K562 (cell line): ENCODE measurements at regions not wholly inside any gene's neighbourhood (a gene's known extent, or its start where the extent isn't known, plus 50 kb on each side); places are given as distances from the start of the nearest gene placed in this dataset.

Source experiments
- ATAC-seq: fragments of 200-7000 bp; cut with Tn5 transposase; 3 replicates; pipeline ENCODE4 v1.9.1; 2020; ENCODE audit warnings: moderate library complexity
- BruUV-seq: library from RNA; stranded (reverse); fragments of 400-500 nt; replicated peaks from 2 replicates; lab custom pipeline; 2021; lab: Mats Ljungman, UMichigan
- CTCF ChIA-PET: fragments of 300-600 bp; formaldehyde crosslinking; extraction: SDS; loops from one replicate; lab custom pipeline; 2021; ENCODE audit warnings: low intra/inter-chr PET ratio; lab: Yijun Ruan, JAX
- POLR2A ChIA-PET: fragments of 300-600, 350-650 bp; sonication (Branson Sonifier 250); formaldehyde crosslinking; extraction: SDS; loops from one replicate; lab custom pipeline; 2021; ENCODE audit warnings: antibody characterized with exemption, inconsistent platforms; lab: Yijun Ruan, JAX
- DNase-seq, 4 experiments: peaks; one replicate each; pipeline versions ENCODE4 v3.0.0 to v3.0.0-alpha.2; 2011 to 2018; ENCODE audit warnings: low spot score in 3 of 4, mixed read lengths in 3 of 4; ENCODE audit errors: extremely low read depth in 1 of 4
- FAIRE-seq: peaks from 2 replicates; lab custom pipeline; 2011; peaks lifted over from hg19 to GRCh38; lab: Jason Lieb, UNC
- H2AFZ ChIP-seq: 2 replicates; pipeline ENCODE4 v1.6.0; 2011; ENCODE audit warnings: low read depth, low read length, control low read depth, inconsistent platforms
- H3K27ac ChIP-seq: fragments of 200-600 bp; 3 replicates; pipeline ENCODE4 v1.8.0; 2011; ENCODE audit warnings: low read depth, mild to moderate bottlenecking, control low read depth, inconsistent platforms, low read length, moderate library complexity, mixed read lengths; ENCODE audit errors: extremely low read depth
- H3K27me3 ChIP-seq, 2 experiments: fragments of 300-600 bp in 1 of 2; 2 replicates in 1 of 2; 3 replicates in 1 of 2; pipeline versions ENCODE4 v1.6.0 to v1.8.0; 2011; ENCODE audit warnings: inconsistent platforms in 2 of 2, low read length in 2 of 2, mild to moderate bottlenecking in 1 of 2, mixed read lengths in 1 of 2, moderate library complexity in 1 of 2; ENCODE audit not compliant: control insufficient read depth in 2 of 2, insufficient read depth in 2 of 2
- H3K36me3 ChIP-seq: fragments of 300-600 bp; 3 replicates; pipeline ENCODE4 v1.8.0; 2011; ENCODE audit warnings: mild to moderate bottlenecking, low read length, inconsistent platforms; ENCODE audit not compliant: control insufficient read depth, insufficient read depth
- H3K4me1 ChIP-seq, 2 experiments: fragments of 200-600 bp in 1 of 2; replicated peaks in 1 of 2; 2 replicates in 1 of 2; 3 replicates in 1 of 2; pipeline versions ENCODE4 v1.5.1 to v1.8.0; 2011; ENCODE audit warnings: inconsistent platforms in 2 of 2, low read length in 2 of 2, mild to moderate bottlenecking in 1 of 2, mixed read lengths in 1 of 2, moderate library complexity in 1 of 2; ENCODE audit not compliant: control insufficient read depth in 2 of 2, insufficient read depth in 2 of 2
- H3K4me2 ChIP-seq: 2 replicates; pipeline ENCODE4 v1.6.1; 2011; ENCODE audit warnings: low read length, control low read depth, inconsistent platforms, mixed read lengths; ENCODE audit not compliant: insufficient read depth
- H3K4me3 ChIP-seq: fragments of 200-600 bp; sonication (generic), shearing (Covaris generic); 2 replicates; pipeline ENCODE4 v1.5.1; 2016; ENCODE audit warnings: control low read depth, inconsistent platforms
- H3K79me2 ChIP-seq: fragments of 200-600 bp; 3 replicates; pipeline ENCODE4 v1.8.0; 2011; ENCODE audit warnings: low read length, inconsistent platforms; ENCODE audit not compliant: control insufficient read depth, insufficient read depth
- H3K9ac ChIP-seq, 2 experiments: 2 replicates each; pipeline versions ENCODE4 v1.6.0 to v1.6.1; 2011; ENCODE audit warnings: low read depth in 2 of 2, low read length in 2 of 2, control low read depth in 1 of 2, inconsistent platforms in 1 of 2, mild to moderate bottlenecking in 1 of 2, mixed read lengths in 1 of 2; ENCODE audit not compliant: insufficient read depth in 1 of 2
- H3K9me1 ChIP-seq: one replicate; pipeline ENCODE4 v1.6.0; 2011; ENCODE audit warnings: inconsistent platforms, mild to moderate bottlenecking, low read length, moderate library complexity; ENCODE audit not compliant: control insufficient read depth, insufficient read depth
- H3K9me3 ChIP-seq: replicated peaks from 2 replicates; pipeline ENCODE4 v1.5.1; 2011; ENCODE audit warnings: low read depth, low read length, inconsistent platforms; ENCODE audit not compliant: control insufficient read depth, insufficient read depth
- H4K20me1 ChIP-seq: replicated peaks from 2 replicates; pipeline ENCODE4 v1.6.1; 2011; ENCODE audit warnings: low read length, inconsistent platforms, mixed read lengths; ENCODE audit not compliant: control insufficient read depth, insufficient read depth
- CEBPG ChIP-seq, 3 experiments: fragments of 200-800 bp in 1 of 3; sonication (Bioruptor generic) in 1 of 3; sonication (generic) in 1 of 3; formaldehyde crosslinking in 1 of 3; IDR thresholded peaks in 2 of 3; conservative IDR thresholded peaks in 1 of 3; 2 replicates each; pipeline versions ENCODE4 v1.6.1 to v1.8.0; 2016 to 2022; ENCODE audit warnings: missing compliant biosample characterization in 2 of 3, missing genetic modification characterization in 2 of 3, mild to moderate bottlenecking in 1 of 3, missing genetic modification reagents in 1 of 3
- ELF4 ChIP-seq: fragments of 450-650 bp; formaldehyde crosslinking; IDR thresholded peaks from 2 replicates; pipeline ENCODE4 v1.4.0; 2022; ENCODE audit warnings: missing genetic modification characterization
- ETV6 ChIP-seq, 3 experiments: fragments of 150-350 bp in 1 of 3; sonication (generic) in 1 of 3; formaldehyde crosslinking in 1 of 3; IDR thresholded peaks; 2 replicates each; pipeline versions ENCODE4 v1.6.1 to v1.8.0; 2014 to 2022; ENCODE audit warnings: borderline replicate concordance in 2 of 3, low read depth in 2 of 3, antibody characterized with exemption in 1 of 3, low read length in 1 of 3, mild to moderate bottlenecking in 1 of 3, missing genetic modification reagents in 1 of 3
- EWSR1 ChIP-seq: fragments of 450-650 bp; IDR thresholded peaks from 2 replicates; pipeline ENCODE4 v1.6.1; 2018; ENCODE audit warnings: borderline replicate concordance, mild to moderate bottlenecking, low read depth, moderate library complexity; ENCODE audit not compliant: partially characterized antibody
- GTF2A2 ChIP-seq: IDR thresholded peaks from 2 replicates; pipeline ENCODE4 v1.6.1; 2016; ENCODE audit warnings: mild to moderate bottlenecking, missing genetic modification characterization, missing compliant biosample characterization
- KLF10 ChIP-seq: fragments of 250-450 bp; sonication (Bioruptor Pico); IDR thresholded peaks from 2 replicates; pipeline ENCODE4 v1.6.1; 2021; ENCODE audit warnings: matching md5 sums
- MAFK ChIP-seq: IDR thresholded peaks from 2 replicates; pipeline ENCODE4 v1.6.1; 2011; ENCODE audit warnings: low read length, improper control_type of control experiment
- NFRKB ChIP-seq: fragments of 450-650 bp; IDR thresholded peaks from 2 replicates; pipeline ENCODE4 v1.6.1; 2016; ENCODE audit warnings: low read depth
- NFXL1 ChIP-seq: fragments of 450-650 bp; formaldehyde crosslinking; IDR thresholded peaks from 2 replicates; pipeline ENCODE4 v1.4.0; 2021; ENCODE audit warnings: mild to moderate bottlenecking
- RAD21 ChIP-seq, 2 experiments: fragments of 250-450 bp in 1 of 2; fragments of 450-650 bp in 1 of 2; sonication (Bioruptor Pico) in 1 of 2; formaldehyde crosslinking in 1 of 2; IDR thresholded peaks in 1 of 2; conservative IDR thresholded peaks in 1 of 2; 2 replicates each; pipeline versions ENCODE4 v1.4.0 to v1.8.0; 2020 to 2022; ENCODE audit warnings: mild to moderate bottlenecking in 2 of 2, moderate library complexity in 1 of 2
- RBM39 ChIP-seq: fragments of 200-400 bp; formaldehyde crosslinking; optimal IDR thresholded peaks from 2 replicates; pipeline ENCODE3; 2018; ENCODE audit warnings: low read depth, low read length
- RCOR1 ChIP-seq, 2 experiments: IDR thresholded peaks; 2 replicates each; pipeline ENCODE4 v1.6.1; 2012; ENCODE audit warnings: low read depth in 2 of 2, low read length in 2 of 2, borderline replicate concordance in 1 of 2, improper control_type of control experiment in 1 of 2
- TAF7 ChIP-seq: fragments of 450-650 bp; IDR thresholded peaks from 2 replicates; pipeline ENCODE4 v1.6.1; 2016; ENCODE audit warnings: missing genetic modification characterization, missing compliant biosample characterization
- ZKSCAN3 ChIP-seq: fragments of 250-450 bp; sonication (Bioruptor Pico); IDR thresholded peaks from 2 replicates; pipeline ENCODE4 v1.4.0; 2020
- ZNF133 ChIP-seq: fragments of 250-450 bp; sonication (Bioruptor Pico); IDR thresholded peaks from 2 replicates; pipeline ENCODE4 v1.4.0; 2020; ENCODE audit warnings: mild to moderate bottlenecking
- ZNF778 ChIP-seq: fragments of 450-650 bp; formaldehyde crosslinking; IDR thresholded peaks from 2 replicates; pipeline ENCODE4 v1.4.0; 2020; ENCODE audit warnings: mild to moderate bottlenecking, moderate library complexity
- WGBS: fragments of 100-300 bp; shearing (Covaris generic); methylation state at CpG from one replicate; pipeline ENCODE4 v1.1.6; 2016; ENCODE audit warnings: low coverage, mixed read lengths; ENCODE audit not compliant: insufficient coverage; ENCODE audit errors: missing lambda C conversion rate; 5-methylcytosine and 5-hydroxymethylcytosine counted together
- in situ Hi-C: fragments of 300-500 bp; cut with MboI; formaldehyde crosslinking; loops from 4 replicates; pipeline ENCODE4 v1.15.0; 2018; ENCODE audit warnings: inconsistent platforms, mixed read lengths
- intact Hi-C: fragments of 100-400 bp; cut with micrococcal nuclease; formaldehyde crosslinking; loops from 2 replicates; pipeline ENCODE4 v1.14.2; 2022
- TF ChIP-seq, protein P1 (sequence below): fragments of 250-450 bp; sonication (Bioruptor Pico); IDR thresholded peaks from 2 replicates; pipeline ENCODE4 v1.6.1; 2021; ENCODE audit warnings: mild to moderate bottlenecking

- no peak for TF ChIP-seq KLF10 (CRISPR knock-in tag)
- TF ChIP-seq MAFK = no peak
- TF ChIP-seq NFRKB = no peak
- TF ChIP-seq RAD21 (CRISPR knock-in tag; conservative IDR thresholded peaks at IDR 0.05 in 1 of 2, IDR thresholded peaks at IDR 0.05 in 1 of 2) = no peak
- no peak for TF ChIP-seq ELF4 (CRISPR knock-in tag)
Measured at GRCh38 chr4:115485402-115485801, 372.0 kb upstream of the NDST4 start (continued).

GRCh38 chr4:115484479-115484878 lies 371.1 kb upstream of the NDST4 start:
- 0 out of 2 replicates have a peak, but pooled peaks cover 1% of the 10 kb centered on the region for H3K9me3 ChIP-seq
- BruUV-seq = no TSS peak
- POLR2A ChIA-PET = no interaction called here
- intact Hi-C loops (no loop called here), in situ Hi-C loops (no loop called here)
- TF ChIP-seq ZNF778 (no peak), ETV6 (IDR thresholded peaks at IDR 0.05; ENCODE audit: borderline replicate concordance in 1 of 2, low read depth in 2 of 2, low read length in 1 of 2) (no peak), ETV6 (CRISPR knock-in tag; IDR thresholded peaks at IDR 0.05; ENCODE audit: borderline replicate concordance) (no peak), RCOR1 (IDR thresholded peaks at IDR 0.05; ENCODE audit: borderline replicate concordance in 1 of 2, low read depth in 2 of 2, low read length in 2 of 2) (no peak), EWSR1 (no peak), RBM39 (no peak), ZKSCAN3 (no peak), CEBPG (CRISPR knock-in tag; IDR thresholded peaks at IDR 0.05) (no peak), CEBPG (tag; conservative IDR thresholded peaks at IDR 0.05 in 1 of 2, IDR thresholded peaks at IDR 0.05 in 1 of 2) (no peak), GTF2A2 (tag) (no peak), TAF7 (tag) (no peak), NFXL1 (CRISPR knock-in tag) (no peak), ZNF133 (CRISPR knock-in tag) (no peak)
- TF ChIP-seq, protein P1, sequence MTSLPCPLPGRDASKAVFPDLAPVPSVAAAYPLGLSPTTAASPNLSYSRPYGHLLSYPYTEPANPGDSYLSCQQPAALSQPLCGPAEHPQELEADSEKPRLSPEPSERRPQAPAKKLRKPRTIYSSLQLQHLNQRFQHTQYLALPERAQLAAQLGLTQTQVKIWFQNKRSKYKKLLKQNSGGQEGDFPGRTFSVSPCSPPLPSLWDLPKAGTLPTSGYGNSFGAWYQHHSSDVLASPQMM (CRISPR knock-in tag) = no peak
- ATAC-seq = no peak
- no peaks in the 10 kb centered on the region for H3K36me3 ChIP-seq
- no peak for DNase-seq
- H3K9me1 ChIP-seq = no peaks in the 10 kb centered on the region
- no peak overlapping the region for H3K4me2 ChIP-seq
- H2AFZ ChIP-seq = no peak overlapping the region
- no peaks in the 10 kb centered on the region for H3K4me1 ChIP-seq
- no peak for FAIRE-seq
- WGBS = 0% methylated on average over 4 of the region's 4 CpGs
- H3K27ac ChIP-seq = no peak overlapping the region
- CTCF ChIA-PET = no interaction called here
- H3K79me2 ChIP-seq = no peaks in the 10 kb centered on the region
- no peak overlapping the region for H3K9ac ChIP-seq
- H3K4me3 ChIP-seq = no peak overlapping the region
- no peaks in the 10 kb centered on the region for H3K27me3 ChIP-seq
- no peaks in the 10 kb centered on the region for H4K20me1 ChIP-seq
